OCI-LY1 (cell line): ENCODE measurements at regions not wholly inside any gene's neighbourhood (a gene's known extent, or its start where the extent isn't known, plus 50 kb on each side); places are given as distances from the start of the nearest gene placed in this dataset.

Experiments used
- H2AFZ ChIP-seq: fragments of 200-600 bp; sonication (generic), shearing (Covaris generic); 2 replicates; pipeline ENCODE4 v1.6.0; 2014; ENCODE audit warnings: antibody characterized with exemption, mild to moderate bottlenecking, low read length
- H3F3A ChIP-seq: fragments of 200-600 bp; sonication (generic), shearing (Covaris generic); 2 replicates; pipeline ENCODE4 v1.6.0; 2014; ENCODE audit warnings: mild to moderate bottlenecking, antibody characterized with exemption, low read length, moderate library complexity; ENCODE audit not compliant: insufficient read depth
- H3K27ac ChIP-seq: fragments of 200-600 bp; sonication (generic); 2 replicates; pipeline ENCODE4 v1.5.1; 2014; ENCODE audit warnings: low read length, mixed run types, mild to moderate bottlenecking, low read depth; ENCODE audit not compliant: poor library complexity, severe bottlenecking
- H3K27me3 ChIP-seq: fragments of 200-600 bp; sonication (generic); 2 replicates; pipeline ENCODE4 v1.6.0; 2014; ENCODE audit warnings: antibody characterized with exemption, mild to moderate bottlenecking, low read length, moderate library complexity; ENCODE audit not compliant: insufficient read depth
- H3K36me3 ChIP-seq: fragments of 200-600 bp; sonication (generic); 2 replicates; pipeline ENCODE4 v1.6.1; 2014; ENCODE audit warnings: mild to moderate bottlenecking, antibody characterized with exemption, low read length, moderate library complexity, mixed read lengths; ENCODE audit not compliant: insufficient read depth
- H3K4me1 ChIP-seq: fragments of 200-600 bp; sonication (generic); 2 replicates; pipeline ENCODE4 v1.5.1; 2014; ENCODE audit warnings: mild to moderate bottlenecking, low read length, moderate library complexity; ENCODE audit not compliant: insufficient read depth, severe bottlenecking
- H3K4me2 ChIP-seq: fragments of 200-600 bp; sonication (generic), shearing (Covaris generic); 2 replicates; pipeline ENCODE4 v1.6.1; 2014; ENCODE audit warnings: low read length
- H3K4me3 ChIP-seq: fragments of 200-600 bp; sonication (generic); 2 replicates; pipeline ENCODE4 v1.5.1; 2014; ENCODE audit warnings: low read length, low read depth, mild to moderate bottlenecking, mixed read lengths; ENCODE audit not compliant: poor library complexity, severe bottlenecking
- H3K79me2 ChIP-seq: fragments of 200-600 bp; shearing (Covaris generic); 2 replicates; pipeline ENCODE4 v1.6.1; 2016; ENCODE audit warnings: mixed run types, low read length, mixed read lengths; ENCODE audit not compliant: insufficient read depth
- H3K9ac ChIP-seq: fragments of 200-600 bp; sonication (generic), shearing (Covaris generic); 2 replicates; pipeline ENCODE4 v1.6.1; 2014; ENCODE audit warnings: mild to moderate bottlenecking, low read length, mixed read lengths
- H3K9me2 ChIP-seq: fragments of 200-600 bp; sonication (generic), shearing (Covaris generic); 2 replicates; pipeline ENCODE4 v1.6.1; 2014; ENCODE audit warnings: low read depth, mild to moderate bottlenecking, low read length, mixed read lengths
- H3K9me3 ChIP-seq: fragments of 200-600 bp; shearing (Covaris generic); 2 replicates; pipeline ENCODE4 v1.6.1; 2014; ENCODE audit warnings: low read length, mixed read lengths
- H4K20me1 ChIP-seq: fragments of 200-600 bp; sonication (generic), shearing (Covaris generic); 2 replicates; pipeline ENCODE4 v1.6.0; 2016; ENCODE audit warnings: mild to moderate bottlenecking, low read length; ENCODE audit not compliant: insufficient read depth
- EZH2 ChIP-seq: fragments of 200-600 bp; sonication (generic), shearing (Covaris generic); IDR thresholded peaks from 2 replicates; pipeline ENCODE4 v1.8.0; 2017; ENCODE audit warnings: borderline replicate concordance, mixed run types, mild to moderate bottlenecking, antibody characterized with exemption, low read length, moderate library complexity, mixed read lengths
- TF ChIP-seq, protein P1 (sequence below): fragments of 200-600 bp; sonication (generic), shearing (Covaris generic); IDR thresholded peaks from 2 replicates; pipeline ENCODE4 v1.5.1; 2017; ENCODE audit warnings: mild to moderate bottlenecking, antibody characterized with exemption, low read length, moderate library complexity, mixed read lengths

DNA sequence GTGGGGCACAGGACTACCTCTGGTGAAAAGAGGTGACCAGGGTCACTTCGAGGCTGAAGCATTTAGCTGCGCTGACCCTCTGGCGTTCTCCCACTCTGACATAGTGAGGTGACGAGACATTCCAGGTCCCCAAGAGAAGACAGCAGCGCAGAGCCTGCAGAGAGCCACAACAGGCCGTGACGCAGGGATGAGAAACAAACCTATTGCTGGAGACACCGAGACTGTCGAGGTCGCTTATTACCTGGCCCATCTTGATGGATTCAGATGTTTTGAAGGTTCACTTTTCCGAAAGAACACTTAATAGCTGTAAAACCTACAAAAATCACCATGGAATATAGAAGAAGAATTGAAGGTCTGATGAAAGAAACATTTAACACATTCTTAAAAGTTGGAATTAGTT is 466.3 kb downstream of the NR2F2 start:
- Histone ChIP-seq H3K4me1 (no peaks in the 10 kb centered on the region), H3K4me3 (no peak overlapping the region), H3K4me2 (no peak overlapping the region), H3K27ac (no peak overlapping the region), H4K20me1 (no peaks in the 10 kb centered on the region), H3K79me2 (no peaks in the 10 kb centered on the region), H3K9me2 (no peaks in the 10 kb centered on the region), H3F3A (no peaks in the 10 kb centered on the region), H2AFZ (no peak overlapping the region), H3K9me3 (no peaks in the 10 kb centered on the region), H3K27me3 (no peaks in the 10 kb centered on the region), H3K36me3 (no peaks in the 10 kb centered on the region), H3K9ac (no peak overlapping the region)
- TF ChIP-seq EZH2: no peak
- TF ChIP-seq, protein P1, sequence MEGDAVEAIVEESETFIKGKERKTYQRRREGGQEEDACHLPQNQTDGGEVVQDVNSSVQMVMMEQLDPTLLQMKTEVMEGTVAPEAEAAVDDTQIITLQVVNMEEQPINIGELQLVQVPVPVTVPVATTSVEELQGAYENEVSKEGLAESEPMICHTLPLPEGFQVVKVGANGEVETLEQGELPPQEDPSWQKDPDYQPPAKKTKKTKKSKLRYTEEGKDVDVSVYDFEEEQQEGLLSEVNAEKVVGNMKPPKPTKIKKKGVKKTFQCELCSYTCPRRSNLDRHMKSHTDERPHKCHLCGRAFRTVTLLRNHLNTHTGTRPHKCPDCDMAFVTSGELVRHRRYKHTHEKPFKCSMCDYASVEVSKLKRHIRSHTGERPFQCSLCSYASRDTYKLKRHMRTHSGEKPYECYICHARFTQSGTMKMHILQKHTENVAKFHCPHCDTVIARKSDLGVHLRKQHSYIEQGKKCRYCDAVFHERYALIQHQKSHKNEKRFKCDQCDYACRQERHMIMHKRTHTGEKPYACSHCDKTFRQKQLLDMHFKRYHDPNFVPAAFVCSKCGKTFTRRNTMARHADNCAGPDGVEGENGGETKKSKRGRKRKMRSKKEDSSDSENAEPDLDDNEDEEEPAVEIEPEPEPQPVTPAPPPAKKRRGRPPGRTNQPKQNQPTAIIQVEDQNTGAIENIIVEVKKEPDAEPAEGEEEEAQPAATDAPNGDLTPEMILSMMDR: no peak

DNA sequence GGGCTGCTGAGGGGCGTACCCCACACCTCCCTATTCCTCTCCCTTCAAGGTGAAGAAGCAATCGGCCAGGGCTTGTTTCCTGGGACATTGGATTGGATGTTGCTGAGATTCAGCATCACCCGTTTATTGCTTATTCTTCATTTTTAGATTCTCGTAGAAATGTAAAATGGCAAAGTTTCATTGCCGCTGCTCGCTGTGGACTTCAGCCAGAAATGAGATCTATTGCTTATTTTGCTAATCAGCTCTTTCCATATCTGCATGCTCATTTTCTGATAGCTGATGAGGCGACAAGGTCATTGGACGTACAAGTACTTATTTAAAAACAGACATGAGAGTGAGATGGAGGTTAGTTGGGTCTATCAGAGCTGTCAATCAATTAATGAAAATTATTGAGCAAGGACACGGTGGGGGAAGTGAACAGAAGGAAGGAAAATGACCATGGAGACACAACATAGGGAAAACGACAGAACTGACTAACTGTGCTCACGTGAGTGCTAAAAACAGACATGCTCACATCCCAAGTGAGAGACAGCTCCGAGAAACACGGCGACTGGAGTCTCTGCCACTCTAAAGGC is 471.2 kb downstream of the NR2F2 start:
- H3K4me1 ChIP-seq: no peaks in the 10 kb centered on the region
- no peak overlapping the region for H2AFZ ChIP-seq
- no peaks in the 10 kb centered on the region for H4K20me1 ChIP-seq
- H3K9me3 ChIP-seq: no peaks in the 10 kb centered on the region
- TF ChIP-seq EZH2: no peak
- TF ChIP-seq, protein P1: no peak
- H3K9me2 ChIP-seq: no peaks in the 10 kb centered on the region
- H3K79me2 ChIP-seq: no peaks in the 10 kb centered on the region
- no peak overlapping the region for H3K4me3 ChIP-seq
- no peak overlapping the region for H3K4me2 ChIP-seq
- H3K27me3 ChIP-seq: no peaks in the 10 kb centered on the region
- no peak overlapping the region for H3K27ac ChIP-seq
- no peaks in the 10 kb centered on the region for H3K36me3 ChIP-seq
- H3F3A ChIP-seq: no peaks in the 10 kb centered on the region
- H3K9ac ChIP-seq: no peak overlapping the region

DNA sequence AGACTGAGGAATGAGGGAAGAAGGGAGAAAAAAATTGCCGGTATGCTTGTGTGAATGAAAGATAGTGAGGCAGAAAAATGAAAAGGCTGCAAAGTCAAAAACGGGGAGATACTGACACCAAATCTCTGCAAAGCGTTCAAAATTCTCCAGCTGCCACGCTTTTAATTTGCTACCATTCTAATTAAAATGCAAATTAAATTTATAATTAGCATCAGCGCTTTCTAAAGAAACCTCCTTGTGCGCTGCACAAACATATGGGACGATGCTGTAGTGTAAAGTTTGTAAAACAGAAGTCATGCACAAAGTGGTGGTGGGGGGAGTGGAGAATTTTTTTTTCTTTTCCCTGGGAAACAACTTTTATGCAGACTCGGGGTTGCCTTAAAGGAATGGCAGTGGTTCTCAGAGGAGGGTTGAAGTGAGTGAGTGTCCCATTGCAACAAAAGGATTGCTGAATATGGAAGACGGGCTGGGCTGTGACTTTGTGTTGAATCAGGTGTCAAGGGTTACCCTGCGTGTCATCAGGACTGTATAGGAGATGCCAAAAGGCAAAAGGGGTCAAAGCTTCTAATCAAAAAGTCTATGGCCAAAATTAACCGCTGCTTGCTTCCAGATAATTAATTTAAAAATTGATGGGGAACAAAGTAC is 472.2 kb downstream of the NR2F2 start:
- Histone ChIP-seq H3K9me3 (no peaks in the 10 kb centered on the region), H2AFZ (no peak overlapping the region), H3K9me2 (no peaks in the 10 kb centered on the region), H3K79me2 (no peaks in the 10 kb centered on the region), H3F3A (no peaks in the 10 kb centered on the region), H3K27ac (no peak overlapping the region), H3K4me2 (no peak overlapping the region), H3K36me3 (no peaks in the 10 kb centered on the region), H3K27me3 (no peaks in the 10 kb centered on the region), H3K4me3 (no peak overlapping the region), H3K4me1 (no peaks in the 10 kb centered on the region), H4K20me1 (no peaks in the 10 kb centered on the region), H3K9ac (no peak overlapping the region)
- no peak for TF ChIP-seq EZH2
- TF ChIP-seq, protein P1: no peak
